GM10266 (cell line): ENCODE measurements at regions not wholly inside any gene's neighbourhood (a gene's known extent, or its start where the extent isn't known, plus 50 kb on each side); places are given as distances from the start of the nearest gene placed in this dataset.

Experiments used
- DNase-seq: peaks from one replicate; pipeline ENCODE4 v3.0.0; 2012; ENCODE audit errors: extremely low spot score
- TF ChIP-seq, protein P1 (sequence below): IDR thresholded peaks from 2 replicates; pipeline ENCODE4 v1.5.1; 2012; ENCODE audit warnings: mild to moderate bottlenecking, low read depth; ENCODE audit not compliant: control insufficient read depth, insufficient read depth; ENCODE audit errors: missing control alignments

DNA sequence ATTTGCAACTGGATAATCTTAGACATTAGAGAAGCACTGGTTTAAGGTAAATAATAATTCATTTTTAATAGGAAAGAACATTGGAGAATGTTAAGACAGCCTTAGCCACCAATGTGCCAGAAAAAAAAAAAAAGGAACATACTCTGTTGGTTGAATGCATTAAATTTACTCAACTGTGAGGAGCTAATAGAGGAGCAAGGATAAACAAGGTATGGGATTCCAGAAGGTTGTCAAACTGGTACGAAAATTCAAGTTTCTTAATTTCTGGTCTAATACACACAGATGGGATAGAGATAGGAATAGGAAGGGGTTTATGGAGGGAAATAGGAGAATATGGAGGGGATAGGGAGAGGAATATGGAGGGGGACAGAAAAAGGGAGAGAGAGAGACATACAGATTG, 1096.6 kb downstream of the ARAP2 start:
- TF ChIP-seq, protein P1, sequence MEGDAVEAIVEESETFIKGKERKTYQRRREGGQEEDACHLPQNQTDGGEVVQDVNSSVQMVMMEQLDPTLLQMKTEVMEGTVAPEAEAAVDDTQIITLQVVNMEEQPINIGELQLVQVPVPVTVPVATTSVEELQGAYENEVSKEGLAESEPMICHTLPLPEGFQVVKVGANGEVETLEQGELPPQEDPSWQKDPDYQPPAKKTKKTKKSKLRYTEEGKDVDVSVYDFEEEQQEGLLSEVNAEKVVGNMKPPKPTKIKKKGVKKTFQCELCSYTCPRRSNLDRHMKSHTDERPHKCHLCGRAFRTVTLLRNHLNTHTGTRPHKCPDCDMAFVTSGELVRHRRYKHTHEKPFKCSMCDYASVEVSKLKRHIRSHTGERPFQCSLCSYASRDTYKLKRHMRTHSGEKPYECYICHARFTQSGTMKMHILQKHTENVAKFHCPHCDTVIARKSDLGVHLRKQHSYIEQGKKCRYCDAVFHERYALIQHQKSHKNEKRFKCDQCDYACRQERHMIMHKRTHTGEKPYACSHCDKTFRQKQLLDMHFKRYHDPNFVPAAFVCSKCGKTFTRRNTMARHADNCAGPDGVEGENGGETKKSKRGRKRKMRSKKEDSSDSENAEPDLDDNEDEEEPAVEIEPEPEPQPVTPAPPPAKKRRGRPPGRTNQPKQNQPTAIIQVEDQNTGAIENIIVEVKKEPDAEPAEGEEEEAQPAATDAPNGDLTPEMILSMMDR: no peak
- no peak for DNase-seq

DNA sequence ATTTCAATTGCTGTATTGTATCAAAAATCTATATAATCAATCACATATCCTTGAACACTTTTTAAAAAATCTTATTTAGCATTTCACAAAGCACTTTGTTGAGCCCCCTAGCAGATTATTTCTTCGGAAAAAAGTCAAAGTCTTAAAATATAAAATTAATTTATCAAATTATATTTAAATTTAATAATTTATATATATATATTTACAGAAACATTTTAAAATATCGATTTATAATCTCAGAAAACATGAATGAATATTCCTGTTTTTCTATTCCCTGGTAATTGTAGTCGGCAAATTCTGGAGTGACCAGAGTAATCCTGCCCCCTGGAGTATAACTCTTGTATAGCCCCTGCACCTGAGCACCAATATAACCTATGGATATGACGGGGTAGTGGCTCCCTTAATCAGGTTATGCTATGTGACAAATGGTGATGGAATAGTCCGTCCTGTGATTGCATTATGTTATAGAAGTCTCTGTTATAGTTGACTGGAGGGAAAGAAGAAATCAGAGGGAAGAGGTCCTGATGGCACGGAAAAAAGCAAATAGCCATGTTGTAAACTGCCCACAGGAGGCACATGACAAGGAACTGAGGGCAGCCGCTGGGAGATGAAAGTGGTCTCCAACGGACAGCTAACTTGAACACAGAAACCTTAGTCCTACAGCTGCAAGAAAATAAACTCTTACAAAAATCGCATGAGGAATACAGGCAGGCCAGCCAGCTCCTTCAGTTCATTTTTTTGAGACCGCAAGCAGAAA, 1092.3 kb downstream of the ARAP2 start:
- TF ChIP-seq, protein P1: no peak
- no peak for DNase-seq

DNA sequence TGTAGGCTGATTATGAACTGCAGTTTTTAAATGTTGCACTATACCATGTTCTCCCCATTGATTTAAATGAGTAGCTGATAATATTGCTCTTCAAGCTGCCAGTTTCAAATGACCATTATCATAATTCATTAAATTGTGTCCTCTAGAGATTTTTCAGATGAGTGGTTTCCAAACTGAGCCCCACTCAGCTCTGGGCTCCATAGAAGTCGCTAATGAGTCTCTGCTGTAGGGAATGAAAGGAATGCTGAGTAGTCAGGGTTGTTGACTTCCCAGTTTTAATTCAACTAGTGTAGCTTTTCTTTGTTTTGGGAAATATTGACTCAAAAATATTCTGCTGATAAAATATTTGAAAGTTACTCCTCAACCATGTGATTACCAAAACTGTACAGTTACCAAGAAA, 1081.1 kb downstream of the ARAP2 start:
- no peak for DNase-seq
- TF ChIP-seq, protein P1: no peak

DNA sequence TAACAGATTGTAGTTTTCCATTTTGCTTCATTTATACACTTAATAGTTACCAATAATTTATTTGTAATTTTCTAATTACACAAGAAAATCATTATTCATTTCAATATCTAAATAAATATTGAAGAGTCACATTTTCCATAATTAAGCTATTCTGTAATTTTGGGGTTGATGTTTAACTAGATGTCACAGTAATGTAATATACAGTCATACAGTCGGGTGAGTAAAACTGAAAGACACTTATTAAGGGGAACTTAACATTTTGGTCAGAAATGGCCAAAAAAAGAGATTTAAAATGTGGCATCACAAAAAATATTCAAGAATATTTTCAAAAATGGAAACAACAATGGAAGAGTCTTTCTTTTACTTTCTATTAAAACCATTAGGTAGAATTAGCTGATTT, 1080.3 kb downstream of the ARAP2 start:
- TF ChIP-seq, protein P1: no peak
- no peak for DNase-seq

DNA sequence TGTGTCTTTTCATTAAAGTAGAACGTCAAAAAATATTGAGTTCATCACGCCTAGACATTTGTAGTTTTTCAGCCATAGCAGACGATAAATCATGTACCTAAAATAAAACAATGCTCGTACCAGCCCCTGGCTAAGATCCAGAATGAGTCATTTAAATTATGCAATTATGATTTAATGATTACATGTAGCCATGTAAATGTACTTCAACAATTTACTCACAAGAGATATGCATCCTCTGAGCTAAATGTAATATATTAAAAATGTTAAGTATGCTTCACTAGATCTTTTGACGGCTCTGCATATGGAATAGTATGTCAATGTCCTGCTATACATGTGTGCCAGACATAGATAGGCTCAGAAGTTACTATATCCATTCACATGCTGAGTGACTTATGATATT, 1077.8 kb downstream of the ARAP2 start:
- no peak for DNase-seq
- TF ChIP-seq, protein P1: no peak

DNA sequence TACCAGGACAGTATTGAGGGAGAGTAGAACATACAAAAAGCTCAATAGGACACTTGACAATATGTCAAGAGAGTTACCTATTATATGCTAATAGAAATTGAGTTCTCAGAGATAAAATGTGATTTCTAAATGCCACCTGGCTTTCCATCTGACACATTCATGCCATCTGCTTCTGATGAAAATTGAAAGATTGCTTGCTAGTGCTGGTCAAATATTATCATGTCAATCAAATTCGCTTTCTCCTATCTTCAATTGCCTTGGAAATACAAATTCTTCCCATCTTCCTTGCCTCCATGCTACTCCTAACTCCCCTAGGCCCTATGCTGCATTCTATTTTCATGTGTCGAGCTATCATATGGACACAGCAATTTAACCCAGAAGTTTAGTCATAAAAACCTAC, 1076.9 kb downstream of the ARAP2 start:
- DNase-seq: no peak
- TF ChIP-seq, protein P1: no peak

DNA sequence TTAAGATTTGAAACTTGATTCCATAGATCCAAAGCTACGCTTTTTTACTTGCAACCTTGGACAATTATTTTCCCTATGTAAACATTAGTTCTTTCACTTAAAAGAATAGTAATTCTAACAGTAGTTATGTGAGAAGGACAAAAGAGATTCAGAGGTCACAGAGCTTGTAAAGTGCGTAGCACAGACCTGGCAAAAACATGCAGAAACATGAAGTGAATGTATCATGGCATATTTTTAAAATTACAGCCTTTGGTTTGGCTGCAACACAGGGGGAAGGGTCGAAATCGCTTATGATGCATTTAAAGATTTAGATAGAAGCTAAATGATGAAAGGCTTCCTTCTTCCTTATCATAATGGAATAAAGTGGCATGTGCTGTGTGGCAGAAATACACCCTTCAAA, 1068.8 kb downstream of the ARAP2 start:
- TF ChIP-seq, protein P1: no peak

More for the DNA sequence above, 1068.8 kb downstream of the ARAP2 start:
- DNase-seq: no peak
